Naive thymus-derived CD8-positive, alpha-beta T cell (primary cell): ENCODE measurements at regions not wholly inside any gene's neighbourhood (a gene's known extent, or its start where the extent isn't known, plus 50 kb on each side); places are given as distances from the start of the nearest gene placed in this dataset.

Source experiments
- ATAC-seq, 2 donors: fragments of 150-1000 bp; cut with Tn5 transposase in 1 of 2; sonication (Bioruptor Pico), chemical (Tn5 transposase) in 1 of 2; 1 replicate in 1 of 2; 2 replicates in 1 of 2; pipeline ENCODE4 v1.10.0; 2021; ENCODE audit warnings: mild to moderate bottlenecking in 2 of 2, moderate library complexity in 2 of 2
- POLR2A ChIA-PET: fragments of 350-600 bp; sonication (Branson Sonifier 250); formaldehyde crosslinking; loops from one replicate; lab custom pipeline; 2021; ENCODE audit warnings: antibody characterized with exemption; lab: Charles Lee
- DNase-seq, 10 donors: peaks; one replicate each; pipeline versions ENCODE4 v3.0.0 to v3.0.0-alpha.2; 2020 to 2022
- H3K27ac Mint-ChIP-seq, 10 donors: one replicate each; pipeline ENCODE4 v1.8.0; 2020 to 2022; ENCODE audit warnings: mild to moderate bottlenecking in 10 of 10, mixed read lengths in 10 of 10, moderate library complexity in 4 of 10, inconsistent platforms in 1 of 10
- H3K27me3 Mint-ChIP-seq, 5 donors: one replicate each; pipeline ENCODE4 v1.8.0; 2021 to 2022; ENCODE audit warnings: mixed read lengths in 5 of 5
- H3K36me3 Mint-ChIP-seq, 3 donors: one replicate each; pipeline ENCODE4 v1.8.0; 2020 to 2022; ENCODE audit warnings: mixed read lengths in 3 of 3, mild to moderate bottlenecking in 2 of 3, inconsistent platforms in 1 of 3
- H3K4me1 Mint-ChIP-seq, 4 donors: one replicate each; pipeline ENCODE4 v1.8.0; 2021 to 2022; ENCODE audit warnings: mixed read lengths in 4 of 4
- H3K4me3 Mint-ChIP-seq, 10 donors: one replicate each; pipeline ENCODE4 v1.8.0; 2020 to 2022; ENCODE audit warnings: mild to moderate bottlenecking in 10 of 10, mixed read lengths in 10 of 10, moderate library complexity in 6 of 10, inconsistent platforms in 1 of 10
- H3K9me3 Mint-ChIP-seq, 9 donors: one replicate each; pipeline ENCODE4 v1.8.0; 2020 to 2022; ENCODE audit warnings: mixed read lengths in 9 of 9, mild to moderate bottlenecking in 3 of 9, inconsistent platforms in 1 of 9, moderate library complexity in 1 of 9

GRCh38 chr3:76760336-76760735 lies 279.6 kb upstream of the ROBO2 start:
- Mint-ChIP-seq H3K9me3 (peaks cover 2 to 38% (median 6%) of the 10 kb centered on the region in 9 donors), H3K27ac (no peak overlapping the region), H3K4me3 (no peak overlapping the region), H3K4me1 (no peaks in the 10 kb centered on the region), H3K27me3 (no peaks in the 10 kb centered on the region), H3K36me3 (no peaks in the 10 kb centered on the region)
- POLR2A ChIA-PET, result no interaction called here
- ATAC-seq (no peak), DNase-seq (no peak)

DNA sequence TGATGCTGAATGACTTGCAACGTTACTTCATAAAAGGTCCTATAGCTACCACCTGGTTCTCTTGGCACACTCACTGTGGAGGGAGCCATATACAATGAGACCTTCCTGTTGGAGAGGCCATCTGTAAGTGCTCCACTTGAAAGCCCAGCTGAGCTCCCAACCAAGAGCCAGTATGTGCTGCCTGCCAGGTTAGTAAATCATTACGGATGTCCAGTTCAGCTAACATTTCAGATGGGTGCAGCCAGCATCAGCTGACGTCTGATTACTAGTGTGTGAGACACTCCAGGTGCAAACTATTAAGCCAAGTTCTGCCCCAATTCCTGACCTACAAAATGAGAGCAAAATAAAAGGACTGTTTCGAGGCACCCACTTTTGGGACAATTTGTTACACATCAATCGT lies 274.4 kb upstream of the ROBO2 start:
- peaks cover 0 to 16% (median 6%) of the 10 kb centered on the region in 9 donors for H3K9me3 Mint-ChIP-seq
- POLR2A ChIA-PET, result no interaction called here
- no peak overlapping the region for H3K4me3 Mint-ChIP-seq
- H3K27ac Mint-ChIP-seq, result no peak overlapping the region
- no peaks in the 10 kb centered on the region for H3K4me1 Mint-ChIP-seq
- no peaks in the 10 kb centered on the region for H3K27me3 Mint-ChIP-seq
- no peaks in the 10 kb centered on the region for H3K36me3 Mint-ChIP-seq
- no peak for ATAC-seq
- DNase-seq, result no peak

DNA sequence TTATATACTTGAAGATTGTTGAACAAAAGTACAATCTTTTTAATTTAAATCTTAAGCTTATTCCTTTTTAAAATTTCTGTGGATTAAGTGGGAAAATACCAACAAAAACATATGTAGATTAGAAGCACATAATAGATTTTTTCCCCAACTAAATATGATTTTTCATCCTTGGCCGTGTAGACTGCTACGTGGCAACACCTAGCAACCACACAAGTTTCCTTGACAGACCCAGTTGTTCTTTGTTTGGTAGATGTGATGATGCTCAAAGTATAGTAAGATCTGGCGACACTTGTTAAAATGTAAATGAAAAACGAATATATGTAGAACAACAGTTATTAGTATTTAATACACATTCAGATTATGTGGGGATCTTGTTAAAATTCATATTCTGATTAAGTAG lies 271.0 kb upstream of the ROBO2 start:
- no peaks in the 10 kb centered on the region for H3K4me1 Mint-ChIP-seq

DNA sequence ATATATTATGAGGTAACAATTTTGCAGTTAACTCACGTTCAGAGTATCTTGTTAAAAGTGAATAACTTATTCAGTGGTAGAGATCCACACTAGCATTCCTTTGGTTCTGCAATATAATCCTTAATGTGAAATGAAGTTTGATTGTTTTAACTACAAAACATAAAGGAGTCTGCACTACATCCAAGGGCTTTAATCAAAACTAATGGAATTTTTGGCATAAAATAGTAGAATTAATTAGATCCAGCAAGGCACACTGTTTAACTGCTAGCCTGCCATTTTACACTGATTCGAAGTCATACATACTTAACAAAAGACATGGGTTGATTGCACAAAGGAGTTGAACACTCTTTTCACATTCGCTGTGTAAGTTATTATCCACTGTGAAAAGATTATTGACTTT lies 263.0 kb upstream of the ROBO2 start:
- Mint-ChIP-seq H3K27me3 (no peaks in the 10 kb centered on the region), H3K4me3 (no peak overlapping the region), H3K4me1 (no peaks in the 10 kb centered on the region), H3K36me3 (no peaks in the 10 kb centered on the region), H3K9me3 (peaks cover 0 to 40% (median 12%) of the 10 kb centered on the region in 9 donors), H3K27ac (no peak overlapping the region)
- POLR2A ChIA-PET, result no interaction called here
- ATAC-seq (no peak), DNase-seq (no peak)

More for the DNA sequence above, 271.0 kb upstream of the ROBO2 start:
- Mint-ChIP-seq H3K36me3 (no peaks in the 10 kb centered on the region), H3K27me3 (no peaks in the 10 kb centered on the region), H3K9me3 (peaks cover 0 to 29% (median 6%) of the 10 kb centered on the region in 9 donors), H3K27ac (no peak overlapping the region), H3K4me3 (no peak overlapping the region)
- ATAC-seq, result no peak
- POLR2A ChIA-PET, result no interaction called here
- DNase-seq, result no peak

DNA sequence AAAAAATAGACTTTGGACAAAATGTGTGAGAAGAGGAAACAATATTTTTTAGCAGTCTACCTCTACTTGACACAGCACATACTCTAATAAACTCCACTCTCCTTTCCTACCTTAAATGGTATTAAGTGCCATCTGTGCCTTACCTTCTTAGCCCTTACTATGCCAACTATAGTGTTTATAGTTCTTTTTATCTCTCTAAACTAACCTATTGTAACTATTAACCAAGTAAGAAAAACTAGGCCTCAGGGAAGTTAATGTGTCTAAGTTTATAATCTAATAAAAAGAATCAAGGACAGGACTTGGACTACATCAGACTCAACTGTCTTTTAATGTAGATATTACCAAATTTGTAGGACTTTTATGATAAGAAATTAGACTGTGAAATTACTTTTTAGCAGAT lies 251.7 kb upstream of the ROBO2 start:
- peaks cover 0 to 36% (median 15%) of the 10 kb centered on the region in 9 donors for H3K9me3 Mint-ChIP-seq
- H3K4me1 Mint-ChIP-seq, result no peaks in the 10 kb centered on the region
- H3K27ac Mint-ChIP-seq, result no peak overlapping the region
- POLR2A ChIA-PET, result no interaction called here
- DNase-seq (no peak), ATAC-seq (no peak)
- no peaks in the 10 kb centered on the region for H3K27me3 Mint-ChIP-seq
- H3K36me3 Mint-ChIP-seq, result no peaks in the 10 kb centered on the region
- no peak overlapping the region for H3K4me3 Mint-ChIP-seq

- Mint-ChIP-seq H3K36me3 (no peaks in the 10 kb centered on the region), H3K27ac (no peak overlapping the region), H3K27me3 (no peaks in the 10 kb centered on the region), H3K4me3 (no peak overlapping the region), H3K4me1 (no peaks in the 10 kb centered on the region), H3K9me3 (peaks cover 0 to 30% (median 10%) of the 10 kb centered on the region in 9 donors)
- DNase-seq (no peak), ATAC-seq (no peak)
- POLR2A ChIA-PET, result no interaction called here
These were observed 250.7 kb upstream of the ROBO2 start for GRCh38 chr3:76789237-76789636.

DNA sequence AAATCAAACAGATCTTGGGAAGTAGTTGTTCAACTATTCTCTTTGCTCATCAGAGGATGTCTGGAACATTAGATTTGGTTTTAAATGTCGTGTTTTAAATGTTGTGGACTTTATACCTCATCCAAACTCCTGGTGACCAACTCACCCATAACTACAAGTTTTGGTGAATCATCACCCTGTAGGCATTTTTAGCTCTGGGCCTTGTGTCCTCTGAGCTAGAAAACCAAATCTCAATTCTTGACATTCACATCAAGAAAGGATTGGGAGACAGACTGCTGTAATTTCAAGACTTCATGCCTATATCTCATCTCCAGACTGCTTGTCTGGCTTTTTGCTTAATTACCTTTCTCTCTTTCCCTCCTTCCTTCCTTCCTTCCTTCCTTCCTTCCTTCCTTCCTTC lies 228.5 kb upstream of the ROBO2 start:
- POLR2A ChIA-PET, result no interaction called here
- Mint-ChIP-seq H3K4me3 (no peak overlapping the region), H3K27ac (no peak overlapping the region), H3K27me3 (no peaks in the 10 kb centered on the region), H3K36me3 (peaks cover 0 to 13% (median 0%) of the 10 kb centered on the region in 3 donors), H3K9me3 (peaks cover 0 to 43% (median 11%) of the 10 kb centered on the region in 9 donors), H3K4me1 (no peaks in the 10 kb centered on the region)
- ATAC-seq (no peak), DNase-seq (no peak)

DNA sequence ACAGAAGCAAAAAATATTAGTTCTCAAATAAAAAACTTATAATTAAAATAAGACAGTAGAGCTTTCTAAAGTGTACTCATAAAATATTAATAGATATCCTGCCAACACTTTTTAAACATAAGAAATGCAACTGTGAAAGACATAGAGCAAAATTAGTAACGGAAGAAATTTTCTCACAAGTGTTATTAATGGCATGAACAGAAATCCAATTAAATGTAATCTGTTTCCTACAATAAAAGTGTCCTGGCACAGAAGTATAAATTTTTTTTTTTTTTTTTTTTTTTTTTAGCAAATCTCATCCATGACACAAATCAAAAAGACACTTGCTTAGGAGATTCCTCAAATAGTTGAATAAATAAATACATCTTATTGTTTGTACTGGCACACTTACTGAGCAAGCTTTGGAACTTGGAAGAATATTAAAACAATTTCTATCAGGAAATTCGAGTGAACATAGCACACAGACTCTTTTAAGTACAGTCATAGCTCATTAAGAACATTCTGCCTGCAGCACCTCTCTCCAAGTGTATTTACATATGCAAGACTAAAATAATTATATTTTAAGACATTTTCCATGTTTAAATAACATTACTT lies 227.2 kb upstream of the ROBO2 start:
- POLR2A ChIA-PET, result no interaction called here

DNA sequence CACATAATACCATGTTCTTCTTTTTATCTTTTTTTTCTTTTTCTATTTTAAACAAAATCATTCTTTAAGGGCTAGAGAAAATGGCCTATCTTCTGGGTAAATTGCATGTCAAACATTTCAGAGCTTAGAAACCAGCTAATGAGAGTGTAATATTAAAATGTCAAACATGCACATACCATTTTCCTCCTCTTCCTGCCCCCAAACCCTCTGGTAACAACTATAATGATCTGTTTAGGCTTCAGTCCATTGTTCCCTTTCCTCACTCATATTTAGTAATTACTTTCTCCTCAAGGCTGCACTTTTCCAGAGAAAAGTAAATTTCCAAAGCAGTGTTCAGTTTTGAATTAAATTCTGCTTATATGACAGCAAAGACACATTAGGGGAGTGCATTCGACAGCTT lies 224.3 kb upstream of the ROBO2 start:
- H3K4me3 Mint-ChIP-seq, result no peak overlapping the region
- no peaks in the 10 kb centered on the region for H3K4me1 Mint-ChIP-seq
- no peak overlapping the region for H3K27ac Mint-ChIP-seq
- POLR2A ChIA-PET, result no interaction called here
- H3K27me3 Mint-ChIP-seq, result no peaks in the 10 kb centered on the region
- DNase-seq (no peak), ATAC-seq (no peak)
- H3K9me3 Mint-ChIP-seq, result peaks cover 0 to 27% (median 16%) of the 10 kb centered on the region in 9 donors
- H3K36me3 Mint-ChIP-seq, result no peaks in the 10 kb centered on the region

More for the DNA sequence above, 227.2 kb upstream of the ROBO2 start:
- no peaks in the 10 kb centered on the region for H3K4me1 Mint-ChIP-seq
- H3K36me3 Mint-ChIP-seq, result peaks cover 0 to 13% (median 0%) of the 10 kb centered on the region in 3 donors
- no peak for DNase-seq
- no peak overlapping the region for H3K4me3 Mint-ChIP-seq
- H3K9me3 Mint-ChIP-seq, result peaks cover 0 to 43% (median 11%) of the 10 kb centered on the region in 9 donors
- no peaks in the 10 kb centered on the region for H3K27me3 Mint-ChIP-seq
- H3K27ac Mint-ChIP-seq, result no peak overlapping the region
- ATAC-seq, result no peak

GRCh38 chr3:76820481-76820880 lies 219.4 kb upstream of the ROBO2 start:
- no peak for DNase-seq
- H3K27ac Mint-ChIP-seq, result no peak overlapping the region
- no peak overlapping the region for H3K4me3 Mint-ChIP-seq
- H3K27me3 Mint-ChIP-seq, result no peaks in the 10 kb centered on the region
- POLR2A ChIA-PET, result no interaction called here
- no peaks in the 10 kb centered on the region for H3K36me3 Mint-ChIP-seq
- ATAC-seq, result no peak
- H3K9me3 Mint-ChIP-seq, result peaks cover 0 to 34% (median 15%) of the 10 kb centered on the region in 9 donors
- H3K4me1 Mint-ChIP-seq, result no peaks in the 10 kb centered on the region

DNA sequence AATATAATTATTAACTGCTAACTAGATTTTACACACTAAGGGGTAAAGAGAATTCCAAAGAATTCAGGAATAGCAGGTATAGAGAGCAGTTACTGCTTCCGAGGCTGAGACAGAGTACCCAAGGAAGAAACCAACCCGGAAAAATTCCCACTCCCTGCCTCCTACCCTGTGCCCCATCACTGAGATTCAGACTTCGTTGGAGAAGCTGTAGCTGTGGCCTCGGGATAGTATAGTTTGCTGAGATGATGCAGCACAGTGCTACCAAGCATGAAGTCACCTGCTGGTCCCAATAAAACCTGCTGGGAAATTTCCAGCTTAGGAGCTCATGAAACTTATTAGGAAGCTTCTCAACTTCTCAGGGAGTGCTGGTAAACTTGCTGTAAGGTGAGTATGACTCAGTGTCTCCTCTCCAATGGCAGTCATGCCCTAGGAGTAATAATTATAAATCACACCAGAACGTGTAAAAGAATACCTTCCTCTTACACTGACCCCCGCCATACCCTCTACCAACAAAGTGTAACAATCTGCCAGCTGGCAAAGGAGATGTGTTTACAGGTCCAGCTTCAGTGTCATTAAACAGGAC lies 215.2 kb upstream of the ROBO2 start:
- H3K9me3 Mint-ChIP-seq, result peaks cover 0 to 19% (median 10%) of the 10 kb centered on the region in 9 donors

DNA sequence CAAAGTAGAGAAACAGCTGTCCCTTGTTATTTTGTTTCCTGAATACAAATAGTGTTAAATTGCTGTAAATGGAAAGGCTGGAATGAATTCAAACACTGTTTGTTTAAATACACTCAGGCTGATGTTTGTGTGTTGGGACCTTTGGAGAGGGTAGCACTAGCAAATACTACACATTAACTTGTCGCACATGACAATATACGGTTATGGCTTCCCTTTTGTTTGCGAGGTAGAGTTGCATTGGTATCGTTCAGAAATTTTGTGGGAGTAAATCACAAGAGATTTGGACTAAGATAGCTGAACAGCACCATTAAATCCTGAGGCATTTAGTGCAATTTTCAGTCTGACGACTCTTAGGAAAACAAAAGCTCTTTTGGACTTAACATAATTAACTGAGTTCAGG lies 213.0 kb upstream of the ROBO2 start:
- Mint-ChIP-seq H3K9me3 (peaks cover 2 to 27% (median 12%) of the 10 kb centered on the region in 9 donors), H3K4me1 (no peaks in the 10 kb centered on the region), H3K36me3 (no peaks in the 10 kb centered on the region), H3K27me3 (no peaks in the 10 kb centered on the region), H3K27ac (no peak overlapping the region), H3K4me3 (no peak overlapping the region)
- POLR2A ChIA-PET, result no interaction called here
- ATAC-seq, result no peak
- no peak for DNase-seq

More for the DNA sequence above, 215.2 kb upstream of the ROBO2 start:
- Mint-ChIP-seq H3K4me3 (no peak overlapping the region), H3K36me3 (no peaks in the 10 kb centered on the region), H3K4me1 (no peaks in the 10 kb centered on the region), H3K27ac (no peak overlapping the region), H3K27me3 (no peaks in the 10 kb centered on the region)
- no peak for DNase-seq
- ATAC-seq, result no peak
- POLR2A ChIA-PET, result no interaction called here

GRCh38 chr3:76827701-76828226 lies 212.1 kb upstream of the ROBO2 start:
- H3K27ac Mint-ChIP-seq, result no peak overlapping the region
- H3K4me3 Mint-ChIP-seq, result no peak overlapping the region
- H3K4me1 Mint-ChIP-seq, result no peaks in the 10 kb centered on the region
- peaks cover 6 to 27% (median 15%) of the 10 kb centered on the region in 9 donors for H3K9me3 Mint-ChIP-seq
- no peak for ATAC-seq
- no peaks in the 10 kb centered on the region for H3K27me3 Mint-ChIP-seq
- no peak for DNase-seq
- POLR2A ChIA-PET, result no interaction called here
- peaks cover 0 to 7% (median 0%) of the 10 kb centered on the region in 3 donors for H3K36me3 Mint-ChIP-seq
